GM10266 (cell line): ENCODE measurements at regions not wholly inside any gene's neighbourhood (a gene's known extent, or its start where the extent isn't known, plus 50 kb on each side); places are given as distances from the start of the nearest gene placed in this dataset.

Experiments used
- DNase-seq: peaks from one replicate; pipeline ENCODE4 v3.0.0; 2012; ENCODE audit errors: extremely low spot score
- CTCF ChIP-seq: IDR thresholded peaks from 2 replicates; pipeline ENCODE4 v1.5.1; 2012; ENCODE audit warnings: mild to moderate bottlenecking, low read depth; ENCODE audit not compliant: control insufficient read depth, insufficient read depth; ENCODE audit errors: missing control alignments

GRCh38 chr2:80706951-80707350 lies 402.4 kb upstream of the LRRTM1 start:
- DNase-seq, result no peak
- no peak for TF ChIP-seq CTCF

GRCh38 chr2:80706541-80706940 lies 402.0 kb upstream of the LRRTM1 start:
- DNase-seq, result no peak
- no peak for TF ChIP-seq CTCF

- no peak for DNase-seq
- TF ChIP-seq CTCF, result no peak
Observed at GRCh38 chr2:80703532-80703931, 399.0 kb upstream of the LRRTM1 start.

GRCh38 chr2:80700961-80701360 lies 396.4 kb upstream of the LRRTM1 start:
- no peak for TF ChIP-seq CTCF
- DNase-seq, result no peak
